ENCODE measurements at regions not wholly inside any gene's neighbourhood (a gene's known extent, or its start where the extent isn't known, plus 50 kb on each side); places are given as distances from the start of the nearest gene placed in this dataset.

DNA sequence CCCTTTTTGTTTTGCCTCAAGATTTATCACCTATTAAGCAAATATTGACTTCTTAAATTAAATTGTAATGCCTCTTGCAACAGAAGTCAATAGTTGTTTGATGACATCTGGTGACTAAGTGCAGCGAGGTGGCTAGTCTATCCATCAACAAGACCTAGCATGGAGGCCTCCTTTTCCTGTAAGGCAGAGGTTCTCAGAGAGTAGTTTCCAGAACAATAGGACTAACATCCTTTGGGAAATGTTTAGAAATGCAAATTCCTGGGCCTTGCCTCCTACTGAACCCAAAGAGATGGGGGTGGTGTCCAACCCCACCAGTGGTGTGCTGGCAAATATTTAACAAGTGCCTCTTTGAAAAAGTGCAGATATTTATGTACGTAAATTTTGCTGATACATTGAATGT, 143.7 kb downstream of the SCP2D1 start:
- ChIA-PET CTCF (no interaction called here), POLR2A (no interaction called here)

DNA sequence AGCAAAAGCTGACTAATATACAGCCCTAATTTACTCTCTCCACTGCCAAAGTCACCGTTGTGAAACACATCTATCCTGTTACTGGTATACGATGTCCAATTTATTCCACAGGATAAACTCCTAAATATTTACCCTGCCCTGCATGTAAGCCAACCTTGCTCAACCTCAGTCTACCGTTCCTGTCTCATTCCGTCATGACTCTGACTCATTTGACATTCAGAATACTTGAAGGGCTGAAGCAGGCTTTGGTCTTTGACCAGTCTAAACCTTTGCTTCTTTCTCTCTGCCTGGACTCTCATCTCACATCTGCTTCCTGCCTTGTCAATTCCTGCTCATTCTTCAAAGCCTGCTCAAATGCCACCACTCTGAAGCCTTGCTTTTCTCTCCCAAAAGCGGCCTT, 157.5 kb downstream of the SCP2D1 start:
- POLR2A ChIA-PET: no interaction called here

DNA sequence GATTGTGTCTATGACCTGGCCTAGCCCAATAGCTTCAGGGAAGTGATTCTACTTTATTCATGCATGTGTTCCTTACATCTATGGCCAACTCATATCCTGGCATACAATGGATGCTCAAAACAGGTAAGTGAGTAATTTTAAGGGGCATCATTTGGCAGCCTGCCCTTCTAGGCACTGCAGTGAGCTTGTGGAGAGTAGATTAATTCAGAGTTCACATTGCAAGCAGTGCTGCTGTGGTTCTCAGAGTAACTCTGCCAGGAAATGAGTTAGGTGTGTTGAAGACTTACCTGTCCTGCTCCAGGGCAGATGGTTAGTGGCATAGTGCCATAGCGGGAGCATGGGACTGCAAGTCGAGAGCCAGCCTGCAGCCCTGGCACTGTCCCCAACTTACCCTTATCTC, 158.0 kb downstream of the SCP2D1 start:
- ChIA-PET POLR2A (no interaction called here), CTCF (no interaction called here)

More for the DNA sequence above, 157.5 kb downstream of the SCP2D1 start:
- CTCF ChIA-PET: no interaction called here

DNA sequence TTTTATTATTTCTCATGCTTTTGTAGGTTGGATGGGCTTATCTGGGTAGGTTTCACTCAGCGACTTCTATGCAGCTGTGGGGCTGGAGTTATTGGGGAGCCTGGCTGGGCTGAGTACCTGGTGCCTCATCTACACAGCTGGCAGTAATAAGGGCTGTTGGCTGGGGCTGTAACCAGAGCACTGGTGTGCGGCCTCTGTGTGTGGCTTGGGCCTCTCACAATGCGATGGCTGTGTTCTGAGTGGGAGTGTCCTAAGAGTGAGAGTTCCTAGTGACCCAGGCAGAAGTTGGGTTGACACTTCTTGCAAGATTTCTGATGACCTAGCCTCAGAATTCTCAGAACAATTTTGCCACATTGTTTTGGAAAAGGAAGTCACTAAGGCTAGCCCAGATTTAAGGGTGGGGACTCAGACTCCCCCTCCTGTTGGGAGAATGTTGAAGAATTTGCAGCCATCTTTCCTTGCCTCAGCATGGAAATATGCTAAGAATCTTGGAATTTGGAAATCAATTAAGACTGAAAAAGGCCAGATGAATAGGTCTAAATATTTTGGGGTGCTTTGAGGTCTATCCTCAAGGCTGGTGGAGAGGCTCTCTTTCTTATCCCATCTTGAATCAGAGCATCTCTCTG, 158.8 kb downstream of the SCP2D1 start:
- ChIA-PET CTCF (no interaction called here), POLR2A (no interaction called here)

DNA sequence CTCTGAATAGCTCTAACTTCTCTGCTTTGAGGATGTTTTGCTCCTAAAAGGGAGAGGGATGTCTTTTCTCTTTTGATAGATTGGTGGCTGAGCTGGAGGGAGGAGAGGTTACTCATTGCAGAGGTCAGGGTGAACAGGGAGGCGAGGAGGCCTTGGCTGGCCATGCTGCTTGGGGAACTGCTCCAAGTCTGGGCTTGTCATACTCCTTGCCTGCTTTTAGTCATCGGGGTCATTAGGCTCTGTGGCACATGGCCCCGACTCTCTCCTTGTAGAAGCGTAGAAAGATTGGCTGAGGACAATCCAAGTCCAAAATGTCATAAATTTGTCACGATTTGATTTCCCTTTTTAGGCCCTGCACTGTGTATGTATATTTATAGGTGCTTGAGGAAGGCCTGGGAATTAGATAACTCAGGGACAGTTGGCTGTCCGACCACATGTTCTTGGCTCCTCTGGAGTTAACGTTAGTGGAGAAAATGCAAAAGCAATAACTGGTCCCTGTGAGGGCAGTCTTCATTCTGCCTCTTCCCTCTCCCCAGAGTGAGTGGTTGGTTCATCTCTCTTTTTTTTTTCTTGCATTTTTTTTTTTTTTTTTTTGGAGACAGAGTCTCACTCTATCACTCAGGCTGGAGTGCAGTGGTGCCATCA, 160.1 kb downstream of the SCP2D1 start:
- ChIA-PET CTCF (no interaction called here), POLR2A (no interaction called here)

DNA sequence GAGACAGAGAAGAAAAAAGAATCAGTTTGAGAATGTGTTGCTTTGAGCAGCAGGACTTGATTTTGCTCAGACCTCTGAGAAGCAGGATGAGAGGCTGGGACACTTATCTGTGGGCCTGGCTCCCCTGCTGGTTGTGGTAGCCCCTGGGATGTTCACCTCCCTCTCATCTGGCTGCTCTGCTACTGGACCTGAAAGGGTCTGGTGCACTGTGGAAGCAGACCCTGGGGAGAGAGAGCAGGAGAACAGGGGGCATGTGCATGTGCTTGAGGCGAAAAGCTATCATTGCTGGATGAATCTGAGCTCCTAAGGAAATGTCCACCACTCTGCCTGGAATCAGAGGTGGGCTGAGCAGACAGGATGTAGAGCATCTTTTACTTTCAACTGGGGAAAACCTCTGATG, 161.1 kb downstream of the SCP2D1 start:
- CTCF ChIA-PET: no interaction called here

DNA sequence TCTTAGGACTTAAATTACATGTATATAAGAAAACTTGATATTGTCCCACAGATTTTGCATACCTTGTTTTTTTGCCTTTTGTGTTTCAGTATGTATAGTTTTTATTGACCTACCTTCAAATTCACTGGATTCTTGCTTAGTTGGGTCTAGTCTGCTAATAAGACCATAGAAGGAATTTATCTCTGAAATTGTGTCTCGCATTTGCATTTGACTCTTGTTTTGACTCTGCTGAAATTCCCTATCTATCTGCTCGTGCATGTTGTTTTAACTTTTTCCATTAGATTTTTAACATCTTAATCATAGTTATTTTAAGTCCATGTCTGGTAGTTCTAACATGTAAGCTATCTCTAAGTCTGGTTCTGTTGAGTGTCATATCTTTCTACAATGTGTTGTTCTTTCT, 163.9 kb downstream of the SCP2D1 start:
- POLR2A ChIA-PET: no interaction called here
- CTCF ChIA-PET: no interaction called here

More for the DNA sequence above, 161.1 kb downstream of the SCP2D1 start:
- POLR2A ChIA-PET: no interaction called here

DNA sequence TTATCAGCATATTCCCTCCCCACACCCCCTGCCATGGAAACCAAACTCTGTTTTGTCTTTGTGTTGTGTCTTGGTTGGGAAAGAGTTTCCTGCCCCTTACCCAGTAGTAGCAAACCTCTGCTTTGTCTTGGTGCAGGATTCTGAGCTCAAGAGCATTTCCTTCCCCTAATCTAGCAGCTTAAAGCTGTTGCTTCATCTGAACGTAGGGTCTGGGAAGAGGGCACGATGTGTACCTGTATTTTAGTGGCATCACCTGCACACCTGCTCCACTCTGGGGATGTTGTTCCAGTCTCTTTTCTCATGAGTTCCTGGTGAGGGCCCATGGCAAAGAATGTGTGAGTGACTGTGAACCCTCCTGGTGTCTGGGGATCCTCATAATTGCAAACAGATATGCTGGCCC, 164.7 kb downstream of the SCP2D1 start:
- ChIA-PET POLR2A (no interaction called here), CTCF (interaction anchor here (0.6 kb wide), 1 partner anchor 1056 kb away, joined by 3 read pairs; no protein-coding TSS in a partner anchor)

DNA sequence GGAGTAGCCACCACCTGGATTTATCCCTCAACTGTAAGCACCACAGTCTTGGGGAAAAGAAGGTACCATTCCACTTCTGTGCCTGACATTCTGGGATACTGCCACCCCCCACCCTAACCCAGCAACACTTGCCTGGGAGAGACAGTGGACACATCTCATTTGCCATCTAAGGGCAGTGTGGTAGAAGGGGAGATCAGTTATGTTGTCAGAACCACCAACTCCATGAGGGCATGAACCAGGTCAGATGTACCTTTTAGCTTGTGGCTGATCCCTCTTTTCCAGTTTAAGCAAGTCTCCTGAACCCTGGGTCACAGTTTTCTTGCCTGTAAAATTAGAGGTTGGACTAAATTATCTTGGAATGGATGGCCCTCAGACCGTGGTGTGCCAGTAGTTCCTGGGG, 165.5 kb downstream of the SCP2D1 start:
- CTCF ChIA-PET: no interaction called here
- POLR2A ChIA-PET: no interaction called here

DNA sequence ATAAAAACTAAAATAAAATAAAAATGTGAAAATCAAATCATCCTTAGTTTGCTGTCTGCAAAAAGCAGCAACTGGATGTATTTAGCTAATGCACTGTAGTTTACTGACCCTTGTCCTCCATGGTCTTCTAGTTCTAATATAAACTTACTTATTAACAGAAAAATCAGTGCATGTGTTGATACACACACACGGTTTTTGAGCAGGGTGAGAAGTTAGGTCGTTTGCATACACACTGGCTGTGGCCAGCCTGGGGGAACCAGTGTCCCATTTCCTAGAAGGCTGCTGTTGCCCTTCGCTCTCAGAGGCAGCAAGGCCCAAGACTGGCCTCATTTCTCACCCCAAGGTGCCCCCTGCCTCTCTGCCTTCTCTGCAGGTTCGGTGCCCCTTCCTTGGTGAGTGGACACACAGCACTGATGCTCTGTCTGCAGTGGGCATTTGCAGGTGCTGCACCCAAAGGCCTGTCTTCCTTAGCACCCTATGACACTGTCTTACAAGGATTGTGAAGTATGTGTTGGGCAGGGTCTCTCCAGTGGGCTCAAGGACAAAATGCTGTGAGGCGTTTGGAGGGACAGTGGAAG, 168.5 kb downstream of the SCP2D1 start:
- ChIA-PET POLR2A (no interaction called here), CTCF (no interaction called here)

DNA sequence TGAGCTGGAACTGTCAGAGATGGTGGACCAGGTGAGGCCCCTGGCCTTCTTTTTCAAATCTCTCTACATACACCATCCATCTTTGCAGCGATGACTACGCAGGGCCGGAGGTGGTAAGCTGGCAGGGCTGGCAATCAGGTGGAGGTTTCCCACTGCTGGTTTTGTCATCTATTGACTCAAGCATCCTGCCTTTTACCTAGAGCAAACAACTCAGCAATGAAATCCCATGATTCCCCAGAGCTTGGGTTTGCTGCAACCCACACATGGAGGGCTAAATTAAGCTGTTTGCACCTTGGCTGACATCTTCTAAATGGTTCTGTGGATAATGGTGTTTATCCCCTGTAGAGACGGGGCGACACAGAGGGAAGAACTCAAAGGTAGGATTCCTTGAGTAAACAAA, 170.2 kb downstream of the SCP2D1 start:
- CTCF ChIA-PET: no interaction called here
- POLR2A ChIA-PET: no interaction called here

DNA sequence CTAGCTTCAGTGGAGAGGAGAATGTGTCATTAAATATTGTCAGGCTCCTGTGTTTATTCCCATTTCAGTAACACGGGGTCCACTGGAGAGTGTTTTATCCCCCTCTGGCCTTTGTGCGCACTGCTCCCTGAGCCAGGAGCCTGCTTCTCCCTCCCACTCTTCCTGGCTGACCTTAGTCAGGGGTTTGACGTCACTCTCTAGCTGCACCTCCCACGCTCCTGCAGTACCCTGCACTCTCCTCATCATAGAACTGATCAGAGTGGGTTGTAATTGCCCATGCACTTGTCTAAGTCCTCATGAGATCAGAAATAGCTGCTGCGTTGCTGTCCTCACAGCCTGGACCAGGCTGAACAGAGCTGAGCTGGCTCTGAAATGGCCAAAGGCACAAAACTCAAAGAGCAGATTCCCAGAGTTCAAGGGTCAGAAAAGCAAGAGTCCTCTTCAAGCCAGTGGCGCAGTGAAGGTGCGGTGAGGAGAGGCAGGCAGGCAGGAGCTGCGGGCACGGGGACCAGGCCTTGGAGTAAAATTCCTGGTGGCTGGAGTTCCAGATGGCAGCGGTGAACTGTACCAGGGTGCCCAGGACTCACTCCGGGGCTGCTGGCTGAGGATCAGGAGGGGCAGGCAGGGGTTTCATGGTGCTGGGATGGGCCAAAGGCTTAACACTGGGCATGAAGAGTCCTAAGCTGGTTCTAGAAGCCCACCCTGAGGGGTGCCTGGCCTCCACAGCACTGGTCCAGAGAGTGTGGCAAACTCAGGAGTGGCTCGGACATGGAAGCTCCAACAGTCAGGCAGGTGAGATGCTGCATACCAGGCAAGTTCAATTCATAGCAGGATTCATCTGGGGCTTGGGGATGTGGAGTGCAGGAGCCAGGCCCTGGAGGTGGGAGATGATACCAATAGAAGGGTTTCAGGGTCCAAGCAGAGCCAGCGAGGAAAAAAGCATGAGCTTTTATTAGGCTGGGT, 170.9 kb downstream of the SCP2D1 start:
- CTCF ChIA-PET: no interaction called here
- POLR2A ChIA-PET: no interaction called here

DNA sequence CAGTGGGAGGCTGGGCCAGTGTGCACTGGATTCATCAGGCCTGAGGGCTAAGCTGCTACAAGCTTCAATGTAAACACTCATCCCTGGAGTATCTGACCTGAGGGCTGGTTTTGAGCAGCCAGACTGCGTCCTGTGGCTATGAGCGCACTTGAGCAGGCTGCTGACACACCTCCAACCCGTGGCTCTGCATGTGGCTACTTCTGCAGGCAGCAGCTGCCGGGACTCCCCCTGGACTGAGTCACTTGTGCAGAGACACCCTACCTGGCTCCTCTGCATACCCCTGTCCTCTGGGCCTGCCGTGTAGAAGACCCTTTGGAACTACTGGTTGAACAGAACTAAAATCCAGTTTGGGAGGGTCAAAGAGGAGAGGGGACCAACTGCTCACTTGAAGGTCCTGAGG, 172.0 kb downstream of the SCP2D1 start:
- POLR2A ChIA-PET: no interaction called here
- CTCF ChIA-PET: no interaction called here

DNA sequence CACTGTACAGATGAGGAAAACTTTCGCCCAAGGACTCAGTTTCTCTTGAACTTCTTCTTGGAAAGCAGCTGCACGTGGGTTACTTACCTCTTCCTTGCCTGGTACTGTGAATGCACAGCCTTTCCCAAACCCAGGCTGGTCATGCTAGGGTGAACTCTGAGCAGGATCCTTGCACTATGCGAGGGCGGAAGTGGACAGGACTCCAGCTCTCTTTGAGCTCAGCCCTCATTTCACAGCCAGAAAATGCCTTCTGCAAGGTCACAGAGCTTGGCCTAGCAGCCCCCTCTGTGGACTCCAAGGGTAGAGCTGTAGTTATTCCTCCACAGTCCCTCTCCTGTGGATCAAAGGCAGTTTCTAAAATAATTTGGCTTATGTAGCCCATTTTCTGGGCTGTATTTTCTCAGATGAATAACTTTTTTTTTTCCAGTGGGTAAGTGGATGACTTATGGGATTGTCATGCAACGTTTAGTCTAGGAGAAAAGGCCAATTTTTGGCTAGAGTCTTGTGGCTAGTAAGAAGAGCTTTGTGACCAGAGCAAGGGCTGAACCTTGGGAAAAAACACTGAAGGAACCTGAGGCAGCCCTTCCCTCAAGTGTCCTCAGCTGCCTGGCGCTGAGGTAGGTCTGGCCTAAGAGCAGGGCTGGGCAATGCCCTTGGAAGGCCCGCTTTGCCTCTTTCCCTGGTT, 172.7 kb downstream of the SCP2D1 start:
- CTCF ChIA-PET: no interaction called here

DNA sequence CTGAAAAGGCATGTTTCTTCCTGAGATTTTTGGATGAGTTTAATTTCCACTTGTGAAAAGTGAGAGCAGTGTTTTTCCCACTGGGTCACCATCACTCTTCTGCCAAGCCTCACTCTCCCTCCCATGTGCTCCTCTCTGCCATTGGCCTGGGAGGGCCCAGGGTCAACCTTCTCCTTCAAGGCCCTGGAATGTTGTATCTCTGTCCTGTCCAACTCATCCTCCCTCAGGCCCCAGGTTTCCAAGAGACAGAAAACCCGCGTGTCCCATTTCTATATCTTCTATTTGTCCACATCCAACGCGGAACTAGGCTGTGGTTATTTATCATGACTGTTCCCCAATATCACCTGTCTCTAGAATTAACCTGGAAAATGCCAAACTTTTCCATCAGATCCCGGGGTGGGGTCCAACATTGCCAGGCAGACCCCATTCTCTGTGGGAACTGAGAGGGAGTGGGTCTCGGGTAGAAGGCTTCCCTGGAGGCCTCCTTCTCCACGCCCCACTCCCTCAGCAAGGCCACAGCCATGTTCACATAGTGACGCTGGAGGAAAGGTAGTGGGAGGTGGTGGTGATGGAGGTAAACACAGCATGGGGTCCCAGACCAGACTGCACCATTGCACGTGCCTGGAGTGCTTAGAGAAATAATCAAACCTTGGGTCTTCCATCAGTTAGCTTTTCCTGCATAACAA, 173.5 kb downstream of the SCP2D1 start:
- ChIA-PET POLR2A (no interaction called here), CTCF (no interaction called here)

More for the DNA sequence above, 172.7 kb downstream of the SCP2D1 start:
- POLR2A ChIA-PET: no interaction called here

DNA sequence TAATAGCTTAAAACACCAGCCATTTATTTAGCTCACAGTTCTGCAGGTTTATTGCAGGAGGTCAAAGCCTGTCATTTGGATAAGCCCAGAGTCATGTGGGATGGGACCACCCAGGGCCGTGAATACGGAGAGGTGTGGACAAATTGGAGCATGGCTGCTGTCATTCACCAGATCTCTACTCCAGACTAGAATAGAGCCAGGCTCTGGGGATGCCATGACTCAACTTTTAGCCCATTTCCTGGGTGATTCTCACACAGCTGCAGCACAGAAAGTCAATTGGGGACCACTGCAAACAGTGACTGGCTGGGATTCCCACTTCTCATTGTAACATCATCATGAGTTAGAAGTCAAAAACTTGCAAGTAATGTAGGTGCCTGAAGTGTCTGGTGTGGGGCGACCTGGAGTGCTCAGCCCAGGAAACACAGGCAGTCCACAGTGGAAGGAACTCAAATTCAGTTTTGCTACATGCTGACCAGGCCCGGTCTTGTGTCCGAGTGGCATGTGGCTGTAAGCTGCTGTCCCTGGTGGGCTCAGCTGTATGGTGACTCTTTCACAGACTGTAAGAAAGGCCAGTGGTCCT, 174.3 kb downstream of the SCP2D1 start:
- ChIA-PET CTCF (no interaction called here), POLR2A (no interaction called here)

DNA sequence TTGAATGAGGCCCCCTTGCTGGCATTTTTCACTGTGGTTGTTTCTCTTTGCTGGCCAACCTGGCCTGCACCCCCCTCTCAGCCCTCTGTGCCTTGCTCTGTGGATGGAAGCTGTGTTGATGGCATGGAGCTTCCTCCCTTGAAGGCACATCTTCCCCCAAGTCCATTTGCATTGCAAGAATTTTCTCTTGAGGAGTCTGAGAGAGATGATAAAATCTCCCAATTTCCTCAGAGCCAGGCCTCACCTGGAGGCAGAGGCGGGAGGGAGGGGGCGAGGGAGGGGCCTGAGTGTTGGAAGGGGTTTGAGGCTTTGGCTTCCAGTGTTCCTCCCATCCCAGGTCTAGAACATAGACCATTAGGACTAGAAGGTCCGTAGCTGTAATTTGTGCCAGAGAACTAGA, 175.1 kb downstream of the SCP2D1 start:
- CTCF ChIA-PET: no interaction called here
- POLR2A ChIA-PET: no interaction called here

DNA sequence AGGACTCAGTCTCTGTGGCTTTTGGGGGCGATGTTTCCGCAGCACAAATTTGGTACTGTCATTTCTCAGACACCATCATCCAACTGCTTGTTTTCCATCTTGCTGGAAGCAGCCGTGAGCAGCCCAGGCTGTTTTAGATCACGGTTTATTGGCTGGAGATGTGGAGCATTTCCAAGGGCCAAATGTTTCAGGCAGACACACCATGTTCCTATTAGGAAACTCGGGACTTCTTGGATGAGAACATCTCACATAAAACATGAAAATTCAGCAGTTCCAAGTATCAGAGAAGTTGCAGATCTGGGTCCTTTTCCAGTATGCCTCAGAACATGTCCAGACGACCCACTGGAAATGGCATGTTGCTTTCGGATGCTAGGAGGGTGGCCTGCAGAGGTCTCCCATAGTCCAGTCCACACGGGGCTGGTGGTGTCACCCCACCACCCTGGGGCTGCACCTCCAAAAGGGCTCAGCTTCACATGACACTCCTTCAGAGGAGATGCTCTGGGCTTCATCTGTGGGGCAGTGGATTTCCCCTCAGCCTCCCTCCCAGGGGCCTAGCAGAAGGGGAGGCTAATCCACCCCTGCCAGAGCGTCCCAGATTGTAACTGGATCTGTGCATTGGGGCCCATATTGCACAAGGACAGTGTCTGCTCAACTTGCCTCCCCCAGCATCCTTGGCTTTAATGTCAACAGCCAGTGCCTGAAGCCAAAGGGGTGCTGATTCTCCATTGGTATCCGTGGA, 176.3 kb downstream of the SCP2D1 start:
- CTCF ChIA-PET: no interaction called here
- POLR2A ChIA-PET: no interaction called here

DNA sequence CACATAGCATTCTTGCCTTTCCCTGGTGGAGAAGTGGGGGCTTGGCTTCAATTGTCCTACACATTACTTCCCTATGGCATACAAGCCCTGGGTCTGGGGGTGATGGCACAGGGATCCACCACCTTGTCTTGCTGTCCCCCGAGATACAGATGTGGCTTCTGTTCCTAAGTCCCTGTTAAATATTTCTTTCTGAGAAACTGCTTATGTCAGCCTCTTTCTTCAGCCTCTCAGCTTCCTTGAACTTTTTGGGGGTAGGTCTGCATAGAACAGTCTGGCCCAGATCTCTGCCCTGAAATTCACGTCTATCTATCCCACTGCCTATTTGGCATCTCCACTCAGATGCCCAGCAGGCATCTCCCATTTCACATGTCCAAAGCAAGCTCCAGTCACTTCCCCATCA, 177.4 kb downstream of the SCP2D1 start:
- CTCF ChIA-PET: no interaction called here
- POLR2A ChIA-PET: no interaction called here
